ENCODE measurements at regions not wholly inside any gene's neighbourhood (a gene's known extent, or its start where the extent isn't known, plus 50 kb on each side); places are given as distances from the start of the nearest gene placed in this dataset.

DNA sequence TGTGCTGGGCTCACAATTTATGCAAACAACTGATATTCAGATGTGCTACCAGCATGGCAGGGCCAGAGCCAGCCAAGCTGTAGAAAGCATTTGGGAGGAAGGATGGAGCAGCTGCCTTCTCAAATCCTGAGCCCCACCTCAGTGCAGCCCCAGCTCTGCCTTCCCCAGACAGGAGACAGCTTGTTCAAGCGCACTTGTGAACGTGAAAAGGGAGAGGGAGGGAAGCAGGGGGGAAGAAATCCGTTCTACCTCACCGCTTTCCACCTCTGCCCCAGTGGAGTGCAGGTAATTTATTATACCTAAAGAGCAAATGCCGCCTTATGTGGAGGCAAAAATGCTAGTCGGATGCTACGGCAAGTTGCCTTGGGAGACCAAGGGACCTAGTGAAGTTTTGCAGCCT, 66.0 kb upstream of the SLC14A2 start:
- TF ChIP-seq, protein P1, sequence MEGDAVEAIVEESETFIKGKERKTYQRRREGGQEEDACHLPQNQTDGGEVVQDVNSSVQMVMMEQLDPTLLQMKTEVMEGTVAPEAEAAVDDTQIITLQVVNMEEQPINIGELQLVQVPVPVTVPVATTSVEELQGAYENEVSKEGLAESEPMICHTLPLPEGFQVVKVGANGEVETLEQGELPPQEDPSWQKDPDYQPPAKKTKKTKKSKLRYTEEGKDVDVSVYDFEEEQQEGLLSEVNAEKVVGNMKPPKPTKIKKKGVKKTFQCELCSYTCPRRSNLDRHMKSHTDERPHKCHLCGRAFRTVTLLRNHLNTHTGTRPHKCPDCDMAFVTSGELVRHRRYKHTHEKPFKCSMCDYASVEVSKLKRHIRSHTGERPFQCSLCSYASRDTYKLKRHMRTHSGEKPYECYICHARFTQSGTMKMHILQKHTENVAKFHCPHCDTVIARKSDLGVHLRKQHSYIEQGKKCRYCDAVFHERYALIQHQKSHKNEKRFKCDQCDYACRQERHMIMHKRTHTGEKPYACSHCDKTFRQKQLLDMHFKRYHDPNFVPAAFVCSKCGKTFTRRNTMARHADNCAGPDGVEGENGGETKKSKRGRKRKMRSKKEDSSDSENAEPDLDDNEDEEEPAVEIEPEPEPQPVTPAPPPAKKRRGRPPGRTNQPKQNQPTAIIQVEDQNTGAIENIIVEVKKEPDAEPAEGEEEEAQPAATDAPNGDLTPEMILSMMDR (conservative IDR thresholded peaks at IDR 0.05; ENCODE audit: low read depth in 2 of 2): no peak
- TF ChIP-seq STAT1 (IDR thresholded peaks at IDR 0.05; ENCODE audit: unreplicated experiment): no peak
- no peak for TF ChIP-seq JUNB (IDR thresholded peaks at IDR 0.05; ENCODE audit: unreplicated experiment)
- no peak for TF ChIP-seq EZH2phosphoT487 (IDR thresholded peaks at IDR 0.05; ENCODE audit: unreplicated experiment)
- no peak for TF ChIP-seq ZNF331 (CRISPR knock-in tag; IDR thresholded peaks at IDR 0.05; ENCODE audit: low read depth)
- TF ChIP-seq, protein P2, sequence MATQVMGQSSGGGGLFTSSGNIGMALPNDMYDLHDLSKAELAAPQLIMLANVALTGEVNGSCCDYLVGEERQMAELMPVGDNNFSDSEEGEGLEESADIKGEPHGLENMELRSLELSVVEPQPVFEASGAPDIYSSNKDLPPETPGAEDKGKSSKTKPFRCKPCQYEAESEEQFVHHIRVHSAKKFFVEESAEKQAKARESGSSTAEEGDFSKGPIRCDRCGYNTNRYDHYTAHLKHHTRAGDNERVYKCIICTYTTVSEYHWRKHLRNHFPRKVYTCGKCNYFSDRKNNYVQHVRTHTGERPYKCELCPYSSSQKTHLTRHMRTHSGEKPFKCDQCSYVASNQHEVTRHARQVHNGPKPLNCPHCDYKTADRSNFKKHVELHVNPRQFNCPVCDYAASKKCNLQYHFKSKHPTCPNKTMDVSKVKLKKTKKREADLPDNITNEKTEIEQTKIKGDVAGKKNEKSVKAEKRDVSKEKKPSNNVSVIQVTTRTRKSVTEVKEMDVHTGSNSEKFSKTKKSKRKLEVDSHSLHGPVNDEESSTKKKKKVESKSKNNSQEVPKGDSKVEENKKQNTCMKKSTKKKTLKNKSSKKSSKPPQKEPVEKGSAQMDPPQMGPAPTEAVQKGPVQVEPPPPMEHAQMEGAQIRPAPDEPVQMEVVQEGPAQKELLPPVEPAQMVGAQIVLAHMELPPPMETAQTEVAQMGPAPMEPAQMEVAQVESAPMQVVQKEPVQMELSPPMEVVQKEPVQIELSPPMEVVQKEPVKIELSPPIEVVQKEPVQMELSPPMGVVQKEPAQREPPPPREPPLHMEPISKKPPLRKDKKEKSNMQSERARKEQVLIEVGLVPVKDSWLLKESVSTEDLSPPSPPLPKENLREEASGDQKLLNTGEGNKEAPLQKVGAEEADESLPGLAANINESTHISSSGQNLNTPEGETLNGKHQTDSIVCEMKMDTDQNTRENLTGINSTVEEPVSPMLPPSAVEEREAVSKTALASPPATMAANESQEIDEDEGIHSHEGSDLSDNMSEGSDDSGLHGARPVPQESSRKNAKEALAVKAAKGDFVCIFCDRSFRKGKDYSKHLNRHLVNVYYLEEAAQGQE (IDR thresholded peaks at IDR 0.05; ENCODE audit: unreplicated experiment): no peak
- no peak for TF ChIP-seq EZH2 (IDR thresholded peaks at IDR 0.05; ENCODE audit: low read depth, unreplicated experiment)
- TF ChIP-seq POLR2AphosphoS5 (IDR thresholded peaks at IDR 0.05; ENCODE audit: low read depth): no peak
- TF ChIP-seq NANOG (IDR thresholded peaks at IDR 0.05; ENCODE audit: borderline replicate concordance): no peak
- TF ChIP-seq ZNF114 (CRISPR knock-in tag; IDR thresholded peaks at IDR 0.05): no peak
- TF ChIP-seq, protein P3, sequence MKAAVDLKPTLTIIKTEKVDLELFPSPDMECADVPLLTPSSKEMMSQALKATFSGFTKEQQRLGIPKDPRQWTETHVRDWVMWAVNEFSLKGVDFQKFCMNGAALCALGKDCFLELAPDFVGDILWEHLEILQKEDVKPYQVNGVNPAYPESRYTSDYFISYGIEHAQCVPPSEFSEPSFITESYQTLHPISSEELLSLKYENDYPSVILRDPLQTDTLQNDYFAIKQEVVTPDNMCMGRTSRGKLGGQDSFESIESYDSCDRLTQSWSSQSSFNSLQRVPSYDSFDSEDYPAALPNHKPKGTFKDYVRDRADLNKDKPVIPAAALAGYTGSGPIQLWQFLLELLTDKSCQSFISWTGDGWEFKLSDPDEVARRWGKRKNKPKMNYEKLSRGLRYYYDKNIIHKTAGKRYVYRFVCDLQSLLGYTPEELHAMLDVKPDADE (IDR thresholded peaks at IDR 0.05): no peak
- TF ChIP-seq CREB1 (CRISPR knock-in tag; IDR thresholded peaks at IDR 0.05; ENCODE audit: low read depth): no peak
